Lung microvascular endothelial cell (primary cell): ENCODE measurements at regions not wholly inside any gene's neighbourhood (a gene's known extent, or its start where the extent isn't known, plus 50 kb on each side); places are given as distances from the start of the nearest gene placed in this dataset.

Experiments used
- DNase-seq, 2 donors: peaks; one replicate each; pipeline versions ENCODE4 v3.0.0 to v3.0.0-alpha.2; 2010; ENCODE audit warnings: low read depth in 2 of 2

DNA sequence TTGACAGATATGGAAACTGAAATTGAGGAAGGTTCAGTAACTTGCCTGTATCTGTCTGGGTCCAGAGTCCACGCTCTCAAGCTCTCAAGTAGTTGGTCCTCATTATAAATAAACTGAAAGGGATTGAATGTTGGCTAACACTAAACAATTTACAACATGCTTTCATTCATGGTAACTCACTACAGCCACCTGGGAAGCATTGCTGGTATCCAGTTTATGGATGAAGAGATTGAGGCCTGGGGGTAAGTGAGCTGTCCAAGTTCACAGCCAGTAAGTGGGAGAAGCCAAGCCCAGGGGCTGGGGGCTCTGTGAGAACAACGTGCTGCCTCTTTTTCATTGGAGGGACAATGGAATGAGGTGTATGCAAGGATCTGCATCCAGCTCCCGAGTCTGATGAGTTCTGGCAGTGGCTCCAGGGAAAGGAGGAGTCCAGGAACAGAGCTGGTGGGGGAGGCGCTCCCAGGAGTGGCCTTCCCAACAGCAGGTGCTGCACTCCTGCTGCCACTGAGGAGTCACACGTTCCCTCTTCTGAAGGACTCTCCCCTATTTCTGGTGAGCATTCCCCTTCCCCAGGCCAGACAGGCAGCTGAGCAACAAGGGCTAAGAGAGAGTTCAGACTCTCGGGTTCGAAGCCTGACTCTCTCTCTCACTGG lies 175.8 kb downstream of the CSNK2A3 start:
- no peak for DNase-seq

DNA sequence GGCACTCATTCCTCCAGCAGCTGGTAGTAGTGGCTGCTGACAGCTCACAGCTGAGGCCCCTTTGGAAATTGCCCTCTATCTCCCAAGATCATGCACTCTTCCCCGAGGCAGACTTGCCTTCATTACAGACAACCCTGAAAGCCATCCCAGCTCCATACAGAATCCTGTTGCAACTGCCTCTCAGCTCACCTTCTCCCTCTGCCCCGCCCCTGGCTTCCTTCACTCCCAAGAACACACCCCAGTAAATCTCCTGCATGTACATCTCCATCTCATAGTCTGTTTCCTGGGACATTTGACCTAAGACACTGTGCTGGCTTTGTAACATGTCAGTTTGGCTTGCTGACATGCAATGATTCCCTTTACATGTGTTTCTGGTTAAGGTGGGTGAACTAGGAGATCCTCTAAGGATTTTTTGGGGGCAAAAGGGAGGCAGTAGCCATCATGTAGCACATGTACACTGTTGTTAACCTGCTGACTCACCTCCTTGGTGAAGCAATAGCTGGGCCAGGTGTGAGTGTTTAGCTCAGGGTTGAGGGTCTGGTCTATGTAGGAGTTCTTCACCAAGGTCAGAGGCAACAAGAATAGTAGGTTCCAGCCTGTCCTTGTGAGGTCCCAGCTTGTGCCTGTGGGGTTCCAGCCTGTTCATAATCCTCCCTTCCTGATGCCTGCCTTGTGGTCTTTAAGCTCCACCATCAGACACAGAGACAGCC lies 179.6 kb downstream of the CSNK2A3 start:
- no peak for DNase-seq

- DNase-seq = no peak
Measured at GRCh38 chr11:11171854-11172253, 181.2 kb downstream of the CSNK2A3 start.

DNA sequence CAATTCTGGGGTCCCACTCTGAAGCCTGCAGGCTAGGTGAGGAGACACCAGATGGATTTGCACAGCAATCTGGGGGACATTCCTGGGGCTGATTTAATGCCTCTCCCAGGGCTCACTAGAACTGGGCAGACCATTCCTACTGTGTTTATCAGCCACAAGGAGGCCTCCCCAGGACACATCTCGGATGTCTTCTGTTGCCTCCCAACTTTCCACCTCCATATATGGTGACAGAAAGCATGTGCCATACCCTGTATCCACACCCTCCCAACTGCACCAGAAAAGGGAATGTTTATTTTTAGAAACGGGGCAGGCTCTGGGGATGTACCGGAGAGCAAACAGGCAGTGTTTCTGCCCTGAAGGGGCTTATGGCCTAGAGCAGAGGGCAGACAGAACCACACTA lies 181.8 kb downstream of the CSNK2A3 start:
- DNase-seq = no peak

DNA sequence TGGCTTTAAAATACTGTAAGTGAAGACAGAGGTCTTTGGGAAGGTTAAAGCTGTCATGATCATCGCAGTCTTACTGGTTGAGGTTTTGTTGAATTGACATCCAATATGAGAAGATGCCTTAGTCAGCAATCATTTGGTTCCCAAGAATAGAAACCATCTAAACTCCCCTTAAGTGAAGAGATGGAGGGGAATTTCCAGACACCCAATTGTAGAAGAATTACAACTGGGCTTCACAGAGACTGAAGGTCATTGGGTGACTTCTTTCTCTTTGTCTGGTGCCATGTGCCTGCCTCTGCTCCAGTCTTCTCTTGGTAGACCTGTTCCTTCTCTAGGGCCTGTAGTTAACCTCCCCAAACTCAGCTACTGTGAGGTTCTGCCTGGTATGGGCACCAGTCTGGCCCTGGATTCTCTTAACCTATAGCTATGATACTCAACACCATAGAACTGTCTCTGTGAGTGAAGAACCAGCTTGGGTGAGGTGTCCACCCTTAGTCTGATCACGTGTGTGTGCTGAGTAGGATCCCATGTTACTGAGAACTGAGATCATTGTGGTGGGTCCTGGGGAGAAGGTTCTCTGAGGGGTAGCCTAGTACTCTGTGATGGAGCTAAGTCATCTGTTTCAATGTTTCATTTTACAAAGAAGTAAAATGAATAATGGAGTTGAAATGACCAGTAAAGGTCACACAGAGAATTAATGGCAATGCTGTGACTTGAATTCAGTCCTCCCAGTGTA lies 182.5 kb downstream of the CSNK2A3 start:
- no peak for DNase-seq

- DNase-seq = no peak
Measured at GRCh38 chr11:11169715-11170351, 183.2 kb downstream of the CSNK2A3 start.

DNA sequence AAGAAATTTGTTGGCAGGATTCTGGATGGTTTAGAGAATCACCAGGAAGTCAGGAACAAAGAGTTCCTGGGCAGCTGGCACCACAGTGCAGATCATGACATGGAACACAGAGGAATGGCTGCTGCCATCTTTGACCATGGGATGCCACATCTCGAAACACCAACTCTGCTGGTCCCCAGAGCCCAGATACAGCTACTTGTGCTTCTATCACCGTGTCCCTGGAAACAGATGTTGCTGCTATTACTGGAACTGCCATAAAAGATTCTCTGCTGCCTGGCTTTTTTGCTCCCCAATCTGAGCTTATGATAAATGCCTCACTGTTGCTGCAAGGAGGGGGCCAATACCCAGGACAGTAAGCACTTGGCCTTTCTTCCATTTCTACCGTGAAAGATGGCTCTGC lies 185.2 kb downstream of the CSNK2A3 start:
- DNase-seq = no peak

GRCh38 chr11:11164334-11164690 lies 188.7 kb downstream of the CSNK2A3 start:
- no peak for DNase-seq

DNA sequence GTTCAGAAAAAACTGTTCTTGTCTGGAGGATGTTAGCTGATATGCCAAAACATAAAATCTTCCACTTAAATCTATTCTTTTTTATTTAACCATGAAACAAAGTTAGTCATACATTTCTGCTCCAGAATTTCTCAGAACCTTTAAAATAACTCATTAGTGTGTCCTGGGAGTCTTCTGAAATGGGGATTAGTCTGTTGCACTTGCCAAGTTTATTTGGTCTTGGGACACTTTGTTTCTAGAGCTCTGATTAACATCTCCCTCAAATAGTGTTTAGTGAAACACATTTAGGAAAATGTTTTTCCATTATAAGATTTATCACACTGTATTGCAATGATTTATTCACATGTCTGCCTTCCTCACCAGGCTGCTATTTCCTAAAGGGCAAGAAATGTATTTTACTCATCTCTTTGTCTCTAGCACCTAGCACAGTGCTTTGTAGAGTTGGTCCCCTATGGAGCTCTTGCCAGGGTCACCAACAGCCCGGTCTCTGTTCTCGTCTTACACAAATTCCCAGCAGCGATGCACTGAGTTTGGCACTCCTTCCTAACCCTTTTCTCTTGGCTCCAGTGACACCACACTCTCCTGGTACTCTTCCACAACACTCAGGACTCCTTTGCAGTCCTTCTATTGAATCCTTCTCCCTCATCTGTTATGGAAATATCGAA lies 189.2 kb downstream of the CSNK2A3 start:
- no peak for DNase-seq

- DNase-seq = peak in 1 of 2 donors; percentile 3
Measured at GRCh38 chr11:11163236-11163635, 189.8 kb downstream of the CSNK2A3 start.

- DNase-seq = peak; percentile 31 to 57
Measured at GRCh38 chr11:11157185-11157584, 195.9 kb downstream of the CSNK2A3 start.

- DNase-seq = peak in 1 of 2 donors; percentile 4
Measured at GRCh38 chr11:11155962-11156815, 196.9 kb downstream of the CSNK2A3 start.

- DNase-seq = no peak
Measured at GRCh38 chr11:11152877-11153276, 200.2 kb downstream of the CSNK2A3 start.

DNA sequence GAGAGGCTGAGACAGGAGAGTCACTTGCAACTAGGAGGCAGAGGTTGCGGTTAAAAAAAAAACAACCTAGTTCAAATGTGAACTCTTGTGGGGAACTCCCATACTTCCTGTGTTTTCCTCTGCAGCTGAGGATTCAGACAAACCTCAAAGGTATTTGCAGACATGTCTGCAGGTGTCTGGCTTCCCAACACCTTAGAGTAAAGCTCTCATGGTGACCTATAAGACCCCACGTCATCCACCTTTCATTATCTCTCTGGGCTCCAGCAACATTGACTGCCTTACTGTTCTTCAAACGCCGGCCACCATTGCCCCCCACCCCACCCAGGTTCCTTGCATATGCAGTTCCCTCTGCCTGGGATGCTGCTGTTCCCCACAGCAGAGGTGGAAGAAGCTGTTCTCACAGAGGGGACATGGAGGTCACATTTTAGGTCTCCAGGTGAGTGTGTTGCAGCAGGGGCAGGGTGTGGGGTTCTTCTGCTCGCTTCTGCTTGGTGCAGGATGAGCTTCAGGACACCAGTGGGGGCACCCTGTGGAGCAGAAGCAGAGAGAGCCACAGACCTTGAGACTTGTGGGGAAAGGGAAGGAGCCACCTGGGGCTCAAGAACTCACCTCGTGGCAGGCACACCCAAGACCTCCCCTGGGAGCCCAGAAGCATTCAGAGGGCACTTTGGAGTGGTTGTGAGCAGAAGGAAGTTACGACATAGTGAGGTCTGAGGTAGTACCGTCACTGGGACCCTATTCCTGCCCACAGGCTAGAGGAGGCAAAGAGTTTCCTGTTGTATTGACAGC lies 203.2 kb downstream of the CSNK2A3 start:
- DNase-seq = no peak

DNA sequence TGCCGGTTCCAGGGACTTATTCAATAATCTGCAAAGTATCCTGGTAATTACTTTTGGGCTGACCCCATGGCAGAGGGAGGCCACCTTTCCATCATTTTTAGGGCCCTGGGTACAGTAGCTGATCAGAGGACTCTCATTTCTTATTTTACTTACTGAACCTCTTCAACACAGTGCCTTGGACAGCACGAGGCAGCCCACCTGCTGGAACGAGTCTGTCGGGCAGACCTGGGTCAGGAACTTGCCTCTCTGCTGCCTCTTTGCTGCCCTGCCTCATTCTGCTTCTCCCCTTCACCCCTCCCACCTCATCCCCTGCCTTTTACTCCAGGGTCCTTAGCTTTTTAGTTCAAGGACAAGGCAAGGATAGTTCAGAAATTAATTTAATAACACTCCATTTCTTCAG lies 204.5 kb downstream of the CSNK2A3 start:
- no peak for DNase-seq

DNA sequence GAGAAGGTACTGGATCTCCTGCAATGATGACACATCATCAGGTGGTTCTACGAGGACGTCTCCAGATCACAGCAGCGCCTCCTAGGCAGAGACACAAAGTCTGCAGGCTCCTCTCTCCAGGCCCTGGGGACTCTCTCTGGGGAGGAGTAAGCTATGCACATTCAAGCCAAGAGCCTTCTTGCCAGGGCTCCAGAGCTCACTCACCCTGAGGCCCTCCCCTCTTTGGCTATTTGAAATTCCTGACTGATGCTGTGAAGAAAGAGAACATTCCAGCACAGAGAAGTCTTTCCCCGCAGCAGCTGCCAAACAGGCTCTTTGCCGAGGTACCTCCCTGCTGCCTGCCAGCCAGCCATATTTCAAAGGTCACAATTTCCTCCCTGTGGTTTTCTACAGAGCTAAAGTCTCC lies 204.9 kb downstream of the CSNK2A3 start:
- DNase-seq = no peak

GRCh38 chr11:11146830-11147229 lies 206.2 kb downstream of the CSNK2A3 start:
- DNase-seq = no peak

- DNase-seq = no peak
Measured at GRCh38 chr11:11143849-11144248, 209.2 kb downstream of the CSNK2A3 start.

DNA sequence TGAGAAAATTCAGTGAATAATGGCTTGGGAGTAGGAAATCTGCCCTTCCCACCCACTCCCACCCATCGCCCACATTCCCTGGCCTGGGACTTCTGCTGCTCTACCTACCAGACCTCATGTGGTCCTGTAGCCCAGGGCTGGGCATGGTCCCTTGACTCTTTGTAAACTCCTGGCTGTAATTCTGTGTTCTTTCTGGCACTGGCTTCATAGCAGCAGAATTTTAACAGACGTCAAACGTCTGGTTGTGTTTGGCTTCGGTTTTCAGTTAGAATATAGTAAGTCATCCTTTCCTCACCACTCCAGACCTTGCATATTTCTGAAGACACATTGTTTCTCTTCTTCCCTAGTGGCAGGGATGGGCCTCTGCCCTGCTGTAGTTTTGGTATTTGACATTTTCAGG lies 210.6 kb downstream of the CSNK2A3 start:
- no peak for DNase-seq

GRCh38 chr11:11141065-11141464 lies 212.0 kb downstream of the CSNK2A3 start:
- DNase-seq = no peak
